Peyer's patch (tissue), 4 donors: ENCODE measurements at regions not wholly inside any gene's neighbourhood (a gene's known extent, or its start where the extent isn't known, plus 50 kb on each side); places are given as distances from the start of the nearest gene placed in this dataset.

Source experiments
- CTCF ChIP-seq, 6 experiments: fragments of 450-650 bp in 4 of 6; fragments of 200-600 bp in 2 of 6; sonication (generic) in 1 of 6; IDR thresholded peaks; one replicate each; pipeline ENCODE4 v1.5.1; 2017 to 2019; ENCODE audit warnings: antibody characterized with exemption in 6 of 6, mild to moderate bottlenecking in 3 of 6, moderate library complexity in 1 of 6
- POLR2A ChIP-seq, 2 donors: fragments of 450-650 bp; IDR thresholded peaks; one replicate each; pipeline ENCODE4 v1.5.1; 2017; ENCODE audit warnings: antibody characterized with exemption in 2 of 2, mild to moderate bottlenecking in 2 of 2, moderate library complexity in 2 of 2

GRCh38 chr12:25759752-25760151 lies 198.7 kb upstream of the RASSF8 start:
- TF ChIP-seq CTCF (IDR thresholded peaks at IDR 0.05) (no peak), POLR2A (IDR thresholded peaks at IDR 0.05) (no peak)
